B cell (primary cell): ENCODE measurements at regions not wholly inside any gene's neighbourhood (a gene's known extent, or its start where the extent isn't known, plus 50 kb on each side); places are given as distances from the start of the nearest gene placed in this dataset.

ENCODE experiments used
- ATAC-seq: fragments of 200-7000 bp; cut with Tn5 transposase; one replicate; pipeline ENCODE4 v1.10.0; 2021; ENCODE audit warnings: low read depth, mild to moderate bottlenecking, moderate number of reproducible peaks, moderate library complexity
- CTCF ChIA-PET: fragments of 350-600 bp; sonication (Branson Sonifier 250); formaldehyde crosslinking; loops from one replicate; lab custom pipeline; 2021; ENCODE audit warnings: antibody characterized with exemption, inconsistent platforms; lab: Charles Lee
- POLR2A ChIA-PET: fragments of 350-600 bp; sonication (Branson Sonifier 250); formaldehyde crosslinking; loops from one replicate; lab custom pipeline; 2021; ENCODE audit warnings: antibody characterized with exemption; lab: Charles Lee
- DNase-seq: peaks from one replicate; pipeline ENCODE4 v3.0.0; 2013
- H2AFZ ChIP-seq: 2 replicates; pipeline ENCODE4 v1.6.1; 2012; ENCODE audit warnings: mild to moderate bottlenecking, low read depth, low read length; ENCODE audit not compliant: insufficient read depth, poor library complexity, severe bottlenecking
- H3K27ac ChIP-seq, 2 donors: 1 replicate in 1 of 2; 2 replicates in 1 of 2; pipeline ENCODE4 v1.5.1; 2012 to 2013; ENCODE audit warnings: low read length in 2 of 2, mild to moderate bottlenecking in 2 of 2, moderate library complexity in 1 of 2
- H3K27me3 ChIP-seq, 4 experiments: fragments of 200-600 bp in 1 of 4; sonication (generic) in 1 of 4; replicated peaks in 1 of 4; 1 replicate in 2 of 4; 2 replicates in 2 of 4; pipeline versions ENCODE4 v1.6.1 to v1.7.0; 2013 to 2016; ENCODE audit warnings: low read length in 3 of 4, mild to moderate bottlenecking in 2 of 4, mixed read lengths in 1 of 4, moderate library complexity in 1 of 4; ENCODE audit not compliant: insufficient read depth in 4 of 4, control insufficient read depth in 3 of 4; ENCODE audit errors: control extremely low read depth in 1 of 4
- H3K36me3 ChIP-seq, 2 experiments: replicated peaks in 1 of 2; 1 replicate in 1 of 2; 2 replicates in 1 of 2; pipeline versions ENCODE4 v1.6.1 to v1.7.1; 2013; ENCODE audit warnings: low read length in 1 of 2; ENCODE audit not compliant: insufficient read depth in 2 of 2, control insufficient read depth in 1 of 2; ENCODE audit errors: control extremely low read depth in 1 of 2, extremely low read depth in 1 of 2
- H3K4me1 ChIP-seq, 2 donors: fragments of 200-600 bp in 1 of 2; sonication (generic) in 1 of 2; 1 replicate in 1 of 2; 2 replicates in 1 of 2; pipeline versions ENCODE4 v1.5.1 to v1.6.1; 2013 to 2017; ENCODE audit warnings: low read length in 2 of 2; ENCODE audit not compliant: control insufficient read depth in 2 of 2, insufficient read depth in 2 of 2
- H3K4me2 ChIP-seq: replicated peaks from 2 replicates; pipeline ENCODE3; 2012; ENCODE audit warnings: mild to moderate bottlenecking, low read depth, low read length; ENCODE audit not compliant: poor library complexity, severe bottlenecking
- H3K4me3 ChIP-seq, 5 experiments: fragments of 200-600 bp in 1 of 5; sonication (generic) in 1 of 5; 1 replicate in 3 of 5; 2 replicates in 2 of 5; pipeline versions ENCODE4 v1.5.1 to v1.7.0; 2011 to 2016; ENCODE audit warnings: low read length in 4 of 5, mild to moderate bottlenecking in 4 of 5, low read depth in 2 of 5, control low read depth in 1 of 5, moderate library complexity in 1 of 5; ENCODE audit not compliant: insufficient read depth in 1 of 5; ENCODE audit errors: control extremely low read depth in 1 of 5, extremely low read depth in 1 of 5
- H3K79me2 ChIP-seq: fragments of 200-600 bp; sonication (generic); one replicate; pipeline ENCODE4 v1.6.0; 2016; ENCODE audit warnings: low read length; ENCODE audit not compliant: control insufficient read depth, insufficient read depth
- H3K9ac ChIP-seq: fragments of 200-600 bp; sonication (generic); 2 replicates; pipeline ENCODE4 v1.6.1; 2017; ENCODE audit warnings: mild to moderate bottlenecking, low read length, moderate library complexity
- H3K9me3 ChIP-seq, 3 donors: one replicate each; pipeline versions ENCODE4 v1.6.1 to v1.7.1; 2013; ENCODE audit warnings: low read length in 2 of 3; ENCODE audit not compliant: control insufficient read depth in 2 of 3, insufficient read depth in 1 of 3; ENCODE audit errors: control extremely low read depth in 1 of 3
- H4K20me1 ChIP-seq: 2 replicates; pipeline ENCODE4 v1.6.0; 2012; ENCODE audit warnings: mild to moderate bottlenecking, low read length; ENCODE audit not compliant: insufficient read depth, control insufficient read depth, poor library complexity, severe bottlenecking
- H3K27ac Mint-ChIP-seq: one replicate; pipeline ENCODE4 v1.8.0; 2021; ENCODE audit warnings: mixed read lengths
- H3K27me3 Mint-ChIP-seq: one replicate; pipeline ENCODE4 v1.8.0; 2021; ENCODE audit warnings: mixed read lengths
- H3K4me1 Mint-ChIP-seq: one replicate; pipeline ENCODE4 v1.8.0; 2021; ENCODE audit warnings: mixed read lengths
- H3K4me3 Mint-ChIP-seq: one replicate; pipeline ENCODE4 v1.8.0; 2021; ENCODE audit warnings: mixed read lengths
- H3K9me3 Mint-ChIP-seq: one replicate; pipeline ENCODE4 v1.8.0; 2022; ENCODE audit warnings: mixed read lengths; ENCODE audit not compliant: insufficient read depth
- CTCF ChIP-seq: fragments of 200-600 bp; IDR thresholded peaks from one replicate; pipeline ENCODE4 v1.8.0; 2022; ENCODE audit warnings: antibody characterized with exemption, mild to moderate bottlenecking
- EZH2 ChIP-seq: IDR thresholded peaks from 2 replicates; pipeline ENCODE4 v1.6.1; 2012; ENCODE audit warnings: borderline replicate concordance, low read depth, mild to moderate bottlenecking, moderate library complexity, low read length; ENCODE audit not compliant: insufficient read depth, poor library complexity, severe bottlenecking
- WGBS: methylation state at CpG from one replicate; pipeline ENCODE4 v1.1.5; 2013; ENCODE audit warnings: missing lambda C conversion rate; ENCODE audit not compliant: insufficient coverage; 5-methylcytosine and 5-hydroxymethylcytosine counted together
- intact Hi-C: fragments of 100-400 bp; cut with micrococcal nuclease; formaldehyde crosslinking; loops from one replicate; pipeline ENCODE4 v1.10.0; 2022

DNA sequence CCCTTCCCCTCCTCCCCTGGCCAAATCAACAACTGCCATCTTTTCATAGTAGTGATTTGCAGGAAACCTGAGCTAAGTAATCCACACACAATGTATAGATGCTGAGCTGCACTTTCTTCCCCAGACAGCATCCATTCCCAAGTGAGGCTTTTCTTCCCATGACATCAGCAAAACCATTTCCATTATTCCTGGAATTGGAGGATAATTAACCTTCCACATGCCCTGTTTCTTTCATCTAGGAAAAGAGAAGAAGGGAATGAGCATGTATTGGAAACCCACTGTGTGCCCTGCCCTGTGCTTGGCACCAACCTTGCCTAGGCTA, 268.0 kb downstream of the ZSWIM6 start:
- Mint-ChIP-seq H3K4me3 (no peak overlapping the region), H3K27me3 (peaks cover 25% of the 10 kb centered on the region), H3K9me3 (no peaks in the 10 kb centered on the region), H3K27ac (no peak overlapping the region), H3K4me1 (no peaks in the 10 kb centered on the region)
- H3K27me3 ChIP-seq: peaks cover 0 to under 1% (median 0%) of the 10 kb centered on the region in 4 experiments
- no peaks in the 10 kb centered on the region for H3K4me1 ChIP-seq
- ChIA-PET CTCF (no interaction called here), POLR2A (no interaction called here)
- H4K20me1 ChIP-seq: no peaks in the 10 kb centered on the region
- TF ChIP-seq EZH2: no peak
- no peak for TF ChIP-seq CTCF
- no peaks in the 10 kb centered on the region for H3K36me3 ChIP-seq
- ATAC-seq: no peak
- H3K27ac ChIP-seq: no peak overlapping the region
- no peaks in the 10 kb centered on the region for H3K9me3 ChIP-seq
- H3K79me2 ChIP-seq: no peaks in the 10 kb centered on the region
- intact Hi-C loops: no loop called here
- no peak for DNase-seq
- H2AFZ ChIP-seq: no peak overlapping the region
- H3K4me3 ChIP-seq: no peak overlapping the region
- H3K4me2 ChIP-seq: no peak overlapping the region
- no peak overlapping the region for H3K9ac ChIP-seq

DNA sequence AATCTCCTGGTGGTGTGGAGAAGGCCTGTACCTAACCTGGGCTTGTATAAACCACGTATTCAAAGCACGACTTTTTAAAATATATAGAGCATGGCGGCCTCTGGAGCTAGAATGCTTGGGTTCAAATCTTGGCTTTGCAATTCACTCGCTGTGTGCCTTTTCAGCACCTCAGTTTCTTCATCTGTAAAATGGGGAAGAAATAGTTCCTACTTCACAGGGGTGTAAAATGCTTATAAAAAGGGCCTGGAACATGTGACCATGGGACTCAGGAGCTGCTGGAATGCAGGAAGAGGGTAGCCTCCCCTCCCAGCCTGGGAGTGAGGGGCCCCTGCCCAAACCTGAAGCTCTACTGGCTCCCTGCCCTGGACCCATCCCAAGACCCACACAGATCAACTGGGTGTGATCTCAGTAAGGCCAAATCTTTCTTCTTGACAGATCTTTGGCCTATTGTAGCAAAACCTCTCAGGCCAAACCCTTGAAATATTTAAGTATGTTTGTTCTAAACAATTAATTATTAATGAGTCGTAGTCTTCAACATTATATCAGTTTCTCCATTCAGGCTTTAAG, 269.0 kb downstream of the ZSWIM6 start:
- Histone ChIP-seq H2AFZ (no peak overlapping the region), H4K20me1 (no peaks in the 10 kb centered on the region), H3K4me1 (no peaks in the 10 kb centered on the region), H3K4me2 (no peak overlapping the region), H3K27ac (no peak overlapping the region), H3K4me3 (no peak overlapping the region), H3K27me3 (peaks cover 0 to 3% (median 0%) of the 10 kb centered on the region in 4 experiments), H3K79me2 (no peaks in the 10 kb centered on the region), H3K9ac (no peak overlapping the region), H3K9me3 (no peaks in the 10 kb centered on the region), H3K36me3 (no peaks in the 10 kb centered on the region)
- CTCF ChIA-PET: no interaction called here
- peaks cover 24% of the 10 kb centered on the region for H3K27me3 Mint-ChIP-seq
- H3K4me3 Mint-ChIP-seq: no peak overlapping the region
- ATAC-seq (no peak), DNase-seq (no peak)
- POLR2A ChIA-PET: no interaction called here
- no peaks in the 10 kb centered on the region for H3K9me3 Mint-ChIP-seq
- H3K27ac Mint-ChIP-seq: no peak overlapping the region
- intact Hi-C loops: no loop called here
- TF ChIP-seq EZH2 (no peak), CTCF (no peak)
- no peaks in the 10 kb centered on the region for H3K4me1 Mint-ChIP-seq
- WGBS: 93% methylated on average over 4 of the region's 5 CpGs
